Tibial artery (tissue), 4 donors: ENCODE measurements at regions not wholly inside any gene's neighbourhood (a gene's known extent, or its start where the extent isn't known, plus 50 kb on each side); places are given as distances from the start of the nearest gene placed in this dataset.

ENCODE experiments used
- DNase-seq, 2 donors: peaks; one replicate each; pipeline ENCODE4 v3.0.0-alpha.2; 2019
- H3K27ac ChIP-seq, 2 donors: fragments of 200-600 bp; sonication (generic) in 1 of 2; 1 replicate in 1 of 2; 2 replicates in 1 of 2; pipeline ENCODE4 v1.5.1; 2018 to 2019; ENCODE audit warnings: mild to moderate bottlenecking in 1 of 2
- H3K27me3 ChIP-seq, 2 donors: fragments of 200-600 bp; sonication (generic) in 1 of 2; one replicate each; pipeline versions ENCODE4 v1.5.1 to v1.6.0; 2016 to 2019
- H3K36me3 ChIP-seq, 3 donors: fragments of 200-600 bp; sonication (generic) in 2 of 3; one replicate each; pipeline ENCODE4 v1.5.1; 2016 to 2019; ENCODE audit warnings: mild to moderate bottlenecking in 2 of 3
- H3K4me1 ChIP-seq, 4 donors: fragments of 200-600 bp; sonication (generic) in 2 of 4; 1 replicate in 3 of 4; 2 replicates in 1 of 4; pipeline ENCODE4 v1.5.1; 2016 to 2019
- H3K4me3 ChIP-seq, 2 donors: fragments of 200-600 bp; sonication (generic) in 1 of 2; 1 replicate in 1 of 2; 2 replicates in 1 of 2; pipeline ENCODE4 v1.5.1; 2018 to 2019; ENCODE audit warnings: mild to moderate bottlenecking in 2 of 2
- H3K9me3 ChIP-seq, 3 donors: fragments of 200-600 bp; sonication (generic) in 1 of 3; one replicate each; pipeline ENCODE4 v1.5.1; 2016 to 2019
- CTCF ChIP-seq, 2 experiments: fragments of 200-600 bp in 1 of 2; fragments of 450-650 bp in 1 of 2; IDR thresholded peaks; one replicate each; pipeline ENCODE4 v1.5.1; 2017 to 2019; ENCODE audit warnings: antibody characterized with exemption in 2 of 2, mild to moderate bottlenecking in 1 of 2, moderate library complexity in 1 of 2
- intact Hi-C: fragments of 100-400 bp; cut with DNase I; formaldehyde crosslinking; loops from one replicate; pipeline ENCODE4 v1.15.0; 2023; ENCODE audit warnings: low total_unique reads

GRCh38 chr20:39103732-39104131, 141.6 kb downstream of the DHX35 start:
- peaks cover 0 to 26% of the 10 kb centered on the region in 2 donors for H3K27me3 ChIP-seq
- no peaks in the 10 kb centered on the region for H3K36me3 ChIP-seq
- TF ChIP-seq CTCF (IDR thresholded peaks at IDR 0.05): no peak
- H3K4me1 ChIP-seq: no peaks in the 10 kb centered on the region
- no peak overlapping the region for H3K4me3 ChIP-seq
- no peak overlapping the region for H3K27ac ChIP-seq
- peaks cover 0 to 14% (median 0%) of the 10 kb centered on the region in 3 donors for H3K9me3 ChIP-seq
- intact Hi-C loops: no loop called here
- no peak for DNase-seq

GRCh38 chr20:39103305-39103704, 141.2 kb downstream of the DHX35 start:
- Histone ChIP-seq H3K4me3 (no peak overlapping the region), H3K4me1 (no peaks in the 10 kb centered on the region), H3K36me3 (no peaks in the 10 kb centered on the region), H3K27me3 (peaks cover 0 to 26% of the 10 kb centered on the region in 2 donors), H3K27ac (no peak overlapping the region), H3K9me3 (peaks cover 0 to 14% (median 0%) of the 10 kb centered on the region in 3 donors)
- intact Hi-C loops: no loop called here
- DNase-seq: no peak
- no peak for TF ChIP-seq CTCF (IDR thresholded peaks at IDR 0.05)

DNA sequence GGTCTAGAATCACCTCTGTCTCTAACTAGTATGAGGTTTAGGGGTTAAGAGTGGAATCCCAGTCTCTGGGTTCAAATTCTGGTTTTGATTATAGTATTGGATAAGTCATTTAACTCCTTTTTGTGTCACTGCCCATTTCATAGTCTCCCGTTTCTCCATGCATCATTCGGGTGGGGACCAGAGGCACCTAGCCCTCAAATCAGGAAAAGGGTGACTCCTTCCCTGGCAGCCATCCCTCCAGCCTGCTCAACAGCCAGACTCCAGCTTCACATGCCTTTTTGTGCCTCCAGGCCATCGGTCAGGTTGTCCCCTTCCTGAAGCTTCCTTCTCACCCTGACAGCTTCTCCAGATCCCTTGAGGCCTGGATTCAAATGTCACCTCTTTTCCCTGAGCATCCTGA, 139.8 kb downstream of the DHX35 start:
- intact Hi-C loops: no loop called here
- no peaks in the 10 kb centered on the region for H3K36me3 ChIP-seq
- H3K27ac ChIP-seq: no peak overlapping the region
- peaks cover 0 to 14% (median 0%) of the 10 kb centered on the region in 3 donors for H3K9me3 ChIP-seq
- H3K4me3 ChIP-seq: no peak overlapping the region
- peaks cover 0 to 25% of the 10 kb centered on the region in 2 donors for H3K27me3 ChIP-seq
- no peak for TF ChIP-seq CTCF (IDR thresholded peaks at IDR 0.05)
- no peak for DNase-seq
- H3K4me1 ChIP-seq: no peaks in the 10 kb centered on the region

GRCh38 chr20:39100691-39101090, 138.5 kb downstream of the DHX35 start:
- intact Hi-C loops: no loop called here
- Histone ChIP-seq H3K4me3 (no peak overlapping the region), H3K27me3 (peaks cover 0 to 17% of the 10 kb centered on the region in 2 donors), H3K36me3 (no peaks in the 10 kb centered on the region), H3K27ac (no peak overlapping the region), H3K9me3 (peaks cover 0 to 9% (median 0%) of the 10 kb centered on the region in 3 donors), H3K4me1 (no peaks in the 10 kb centered on the region)
- no peak for TF ChIP-seq CTCF (IDR thresholded peaks at IDR 0.05)
- DNase-seq: no peak

GRCh38 chr20:39097889-39098288, 135.7 kb downstream of the DHX35 start:
- H3K36me3 ChIP-seq: no peaks in the 10 kb centered on the region
- DNase-seq: no peak
- H3K4me1 ChIP-seq: no peaks in the 10 kb centered on the region
- intact Hi-C loops: no loop called here
- no peak overlapping the region for H3K4me3 ChIP-seq
- H3K9me3 ChIP-seq: no peaks in the 10 kb centered on the region
- no peak overlapping the region for H3K27ac ChIP-seq
- peaks cover 0 to 17% of the 10 kb centered on the region in 2 donors for H3K27me3 ChIP-seq
- TF ChIP-seq CTCF (IDR thresholded peaks at IDR 0.05): no peak

DNA sequence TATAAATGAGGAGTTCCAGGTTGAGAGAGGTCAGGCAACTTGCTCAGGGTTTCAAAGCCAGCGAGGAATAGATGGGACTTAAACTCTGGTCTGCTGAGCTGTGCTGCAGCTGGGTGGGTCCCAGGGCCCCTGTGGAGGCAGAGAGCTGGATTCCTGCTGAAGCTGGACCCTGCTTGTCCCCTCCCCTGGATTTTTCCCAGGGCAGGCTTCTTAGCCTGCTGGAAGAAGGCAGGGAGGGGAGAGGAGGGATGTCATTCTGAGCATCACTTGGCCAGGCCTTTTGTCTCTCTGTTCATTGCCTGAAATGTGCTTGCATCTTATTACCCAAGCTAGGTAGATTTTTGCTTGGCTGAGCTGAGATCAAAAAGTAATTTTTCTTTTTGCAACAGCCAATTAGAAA, 133.7 kb downstream of the DHX35 start:
- Histone ChIP-seq H3K27ac (no peak overlapping the region), H3K36me3 (no peaks in the 10 kb centered on the region), H3K9me3 (no peaks in the 10 kb centered on the region), H3K4me3 (no peak overlapping the region), H3K4me1 (no peaks in the 10 kb centered on the region), H3K27me3 (peaks cover 0 to 1% of the 10 kb centered on the region in 2 donors)
- intact Hi-C loops: no loop called here
- no peak for TF ChIP-seq CTCF (IDR thresholded peaks at IDR 0.05)
- DNase-seq: no peak
